Osteoblast (primary cell): ENCODE measurements at regions not wholly inside any gene's neighbourhood (a gene's known extent, or its start where the extent isn't known, plus 50 kb on each side); places are given as distances from the start of the nearest gene placed in this dataset.

Experiments used
- DNase-seq: peaks from one replicate; pipeline ENCODE4 v3.0.0; 2011; ENCODE audit warnings: low spot score, mixed read lengths; ENCODE audit not compliant: insufficient read length; ENCODE audit errors: missing footprints
- H2AFZ ChIP-seq: 2 replicates; pipeline ENCODE4 v1.6.0; 2011; ENCODE audit warnings: mild to moderate bottlenecking, low read length
- H3K27ac ChIP-seq: 2 replicates; pipeline ENCODE4 v1.5.1; 2011; ENCODE audit warnings: mild to moderate bottlenecking, low read depth, low read length, moderate library complexity
- H3K27me3 ChIP-seq: 2 replicates; pipeline ENCODE4 v1.6.0; 2012; ENCODE audit warnings: mild to moderate bottlenecking, control low read depth, inconsistent platforms, low read length, moderate library complexity; ENCODE audit not compliant: insufficient read depth
- H3K36me3 ChIP-seq: 2 replicates; pipeline ENCODE4 v1.5.1; 2011; ENCODE audit warnings: mild to moderate bottlenecking, low read length, control low read depth, moderate library complexity; ENCODE audit not compliant: insufficient read depth
- H3K4me1 ChIP-seq: 2 replicates; pipeline ENCODE4 v1.5.1; 2011; ENCODE audit warnings: mild to moderate bottlenecking, low read length, control low read depth, moderate library complexity; ENCODE audit not compliant: insufficient read depth
- H3K4me2 ChIP-seq: 2 replicates; pipeline ENCODE4 v1.6.0; 2011; ENCODE audit warnings: mild to moderate bottlenecking, low read length; ENCODE audit not compliant: insufficient read depth
- H3K4me3 ChIP-seq: fragments of 200-600 bp; sonication (generic); 3 replicates; pipeline ENCODE4 v1.5.1; 2012; ENCODE audit warnings: mild to moderate bottlenecking, low read length, inconsistent platforms; ENCODE audit not compliant: insufficient read depth
- H3K79me2 ChIP-seq: 2 replicates; pipeline ENCODE4 v1.6.0; 2012; ENCODE audit warnings: mild to moderate bottlenecking, low read length, control low read depth, inconsistent platforms; ENCODE audit not compliant: insufficient read depth
- H3K9me3 ChIP-seq: 2 replicates; pipeline ENCODE4 v1.5.1; 2011; ENCODE audit warnings: low read depth, low read length, control low read depth
- H4K20me1 ChIP-seq: 2 replicates; pipeline ENCODE4 v1.6.0; 2012; ENCODE audit warnings: mild to moderate bottlenecking, low read length, control low read depth; ENCODE audit not compliant: insufficient read depth
- CTCF ChIP-seq: IDR thresholded peaks from 2 replicates; pipeline ENCODE4 v1.5.1; 2011; ENCODE audit warnings: mild to moderate bottlenecking, low read depth, low read length, moderate library complexity; ENCODE audit errors: extremely low read depth

DNA sequence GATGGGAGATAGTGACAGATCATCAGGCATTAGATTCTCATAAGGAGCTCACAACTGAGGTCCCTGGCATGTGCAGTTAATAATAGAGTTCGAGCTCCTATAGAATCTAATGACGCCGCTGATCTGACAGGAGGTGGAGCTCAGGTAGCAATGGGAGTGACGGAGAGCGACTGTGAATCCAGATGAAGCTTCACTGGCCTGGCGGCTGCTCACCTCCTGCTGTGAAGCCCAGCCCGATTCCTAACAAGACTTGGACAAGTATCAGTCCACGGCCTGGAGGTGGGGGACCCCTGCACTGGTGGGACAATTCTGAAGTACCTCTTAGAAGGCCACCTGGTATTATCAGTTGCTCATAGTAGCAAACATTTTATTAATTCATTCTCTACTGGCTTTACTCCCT, 377.9 kb upstream of the ITGA1 start:
- Histone ChIP-seq H3K27me3 (no peaks in the 10 kb centered on the region), H3K27ac (no peak overlapping the region), H3K36me3 (no peaks in the 10 kb centered on the region), H3K4me3 (no peak overlapping the region), H3K4me2 (no peak overlapping the region), H3K79me2 (no peaks in the 10 kb centered on the region), H3K9me3 (no peaks in the 10 kb centered on the region), H4K20me1 (no peaks in the 10 kb centered on the region), H2AFZ (no peak overlapping the region), H3K4me1 (no peaks in the 10 kb centered on the region)
- no peak for DNase-seq
- no peak for TF ChIP-seq CTCF

DNA sequence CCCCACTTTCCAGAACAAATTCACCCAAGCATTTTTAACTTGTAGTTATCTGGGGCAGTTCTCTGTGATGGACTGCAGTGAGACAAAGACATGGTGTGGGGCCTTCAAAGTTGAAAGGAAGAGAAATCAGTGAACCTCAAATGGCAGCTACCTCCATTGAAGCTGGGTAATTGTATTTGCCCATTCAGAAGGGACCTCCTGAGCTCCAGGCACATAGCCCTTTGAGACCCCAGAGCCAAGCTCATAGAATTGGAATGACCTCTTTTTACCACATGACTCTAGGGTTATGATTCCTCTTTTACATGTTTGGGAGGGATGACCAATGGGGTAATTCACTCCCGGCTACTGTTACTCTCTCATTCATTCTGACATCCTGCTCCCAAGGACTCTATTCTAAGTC, 368.4 kb upstream of the ITGA1 start:
- DNase-seq, result no peak
- TF ChIP-seq CTCF, result no peak
- no peaks in the 10 kb centered on the region for H3K79me2 ChIP-seq

DNA sequence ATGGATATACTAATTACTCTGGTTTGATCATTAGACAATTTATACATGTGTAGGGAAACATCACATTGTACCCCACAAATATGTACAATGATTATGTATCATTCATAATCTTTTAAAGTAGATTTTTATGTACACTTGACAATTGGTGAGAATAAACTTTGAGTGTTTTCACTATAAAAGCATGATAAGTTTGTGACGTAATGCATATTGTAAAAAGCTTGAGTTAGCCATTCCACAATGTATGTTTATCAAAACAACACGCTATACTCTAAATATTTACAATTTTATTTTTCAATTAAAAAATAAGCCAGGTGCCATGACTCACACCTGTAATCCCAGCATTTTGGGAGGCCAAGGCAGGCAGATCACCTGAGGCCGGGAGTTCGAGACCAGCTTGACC, 360.1 kb upstream of the ITGA1 start:
- Histone ChIP-seq H3K9me3 (peaks cover 2% of the 10 kb centered on the region), H2AFZ (no peak overlapping the region), H3K4me2 (no peak overlapping the region), H3K4me1 (no peaks in the 10 kb centered on the region), H4K20me1 (no peaks in the 10 kb centered on the region), H3K79me2 (no peaks in the 10 kb centered on the region), H3K4me3 (no peak overlapping the region), H3K27me3 (no peaks in the 10 kb centered on the region), H3K36me3 (no peaks in the 10 kb centered on the region), H3K27ac (no peak overlapping the region)
- no peak for DNase-seq
- no peak for TF ChIP-seq CTCF

More for the DNA sequence above, 368.4 kb upstream of the ITGA1 start:
- Histone ChIP-seq H2AFZ (no peak overlapping the region), H3K4me2 (no peak overlapping the region), H4K20me1 (no peaks in the 10 kb centered on the region), H3K9me3 (no peaks in the 10 kb centered on the region), H3K27ac (no peak overlapping the region), H3K36me3 (no peaks in the 10 kb centered on the region), H3K27me3 (no peaks in the 10 kb centered on the region), H3K4me3 (no peak overlapping the region), H3K4me1 (no peaks in the 10 kb centered on the region)

GRCh38 chr5:52428977-52429489, 358.7 kb upstream of the ITGA1 start:
- no peaks in the 10 kb centered on the region for H4K20me1 ChIP-seq
- DNase-seq, result no peak
- H3K27ac ChIP-seq, result no peak overlapping the region
- TF ChIP-seq CTCF, result no peak
- peaks cover 2% of the 10 kb centered on the region for H3K9me3 ChIP-seq
- H3K4me3 ChIP-seq, result no peak overlapping the region
- H3K36me3 ChIP-seq, result no peaks in the 10 kb centered on the region
- H3K79me2 ChIP-seq, result no peaks in the 10 kb centered on the region
- H2AFZ ChIP-seq, result no peak overlapping the region
- no peak overlapping the region for H3K4me2 ChIP-seq
- no peaks in the 10 kb centered on the region for H3K27me3 ChIP-seq
- H3K4me1 ChIP-seq, result no peaks in the 10 kb centered on the region
